T-helper 17 cell (primary cell): ENCODE measurements at regions not wholly inside any gene's neighbourhood (a gene's known extent, or its start where the extent isn't known, plus 50 kb on each side); places are given as distances from the start of the nearest gene placed in this dataset.
A peak's percentile ranks its signal among the peaks of the same experiment; 100 is the strongest.

Experiments used
- ATAC-seq: fragments of 150-1000 bp; cut with Tn5 transposase; 2 replicates; pipeline ENCODE4 v1.10.0; 2021; ENCODE audit warnings: mild to moderate bottlenecking, moderate library complexity
- DNase-seq, 3 donors: peaks; one replicate each; pipeline versions ENCODE4 v3.0.0 to v3.0.0-alpha.2; 2020 to 2021
- H3K9me3 ChIP-seq: one replicate; pipeline ENCODE4 v1.7.0; 2013; ENCODE audit warnings: low read length, mild to moderate bottlenecking; ENCODE audit not compliant: control insufficient read depth, poor library complexity, severe bottlenecking
- H3K27ac Mint-ChIP-seq: one replicate; pipeline ENCODE4 v1.8.0; 2022; ENCODE audit warnings: mild to moderate bottlenecking, moderate library complexity, mixed read lengths
- H3K27me3 Mint-ChIP-seq: one replicate; pipeline ENCODE4 v1.8.0; 2022; ENCODE audit warnings: mixed read lengths
- H3K36me3 Mint-ChIP-seq: one replicate; pipeline ENCODE4 v1.8.0; 2022; ENCODE audit warnings: low read depth, mixed read lengths
- H3K4me1 Mint-ChIP-seq: one replicate; pipeline ENCODE4 v1.8.0; 2022; ENCODE audit warnings: mild to moderate bottlenecking, mixed read lengths
- H3K4me3 Mint-ChIP-seq: one replicate; pipeline ENCODE4 v1.8.0; 2022; ENCODE audit warnings: mild to moderate bottlenecking, moderate library complexity, mixed read lengths

DNA sequence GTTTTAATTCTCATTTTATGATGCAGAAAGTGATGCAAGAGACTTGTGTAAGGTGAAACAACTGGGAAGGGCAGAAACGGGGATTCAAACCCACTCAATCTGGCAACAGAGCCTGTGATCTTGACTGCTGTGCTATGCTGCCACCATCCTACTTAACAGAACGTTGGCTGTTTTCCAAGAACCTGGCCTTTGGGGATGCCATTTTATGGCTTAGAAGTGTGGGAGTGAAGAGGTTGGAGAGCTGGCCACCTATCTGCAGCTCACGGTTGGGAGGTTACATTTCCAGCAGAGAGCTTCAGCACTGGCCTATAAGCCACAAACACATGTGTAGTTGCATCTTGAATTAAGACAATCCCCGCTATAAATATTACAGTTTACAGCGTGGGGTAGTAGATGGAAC lies 235.3 kb downstream of the PRDM2 start:
- Mint-ChIP-seq H3K27me3 (peaks cover 27% of the 10 kb centered on the region), H3K27ac (no peak overlapping the region), H3K36me3 (no peaks in the 10 kb centered on the region), H3K4me3 (no peak overlapping the region), H3K4me1 (no peaks in the 10 kb centered on the region)
- ATAC-seq (no peak), DNase-seq (no peak)
- H3K9me3 ChIP-seq: no peaks in the 10 kb centered on the region

DNA sequence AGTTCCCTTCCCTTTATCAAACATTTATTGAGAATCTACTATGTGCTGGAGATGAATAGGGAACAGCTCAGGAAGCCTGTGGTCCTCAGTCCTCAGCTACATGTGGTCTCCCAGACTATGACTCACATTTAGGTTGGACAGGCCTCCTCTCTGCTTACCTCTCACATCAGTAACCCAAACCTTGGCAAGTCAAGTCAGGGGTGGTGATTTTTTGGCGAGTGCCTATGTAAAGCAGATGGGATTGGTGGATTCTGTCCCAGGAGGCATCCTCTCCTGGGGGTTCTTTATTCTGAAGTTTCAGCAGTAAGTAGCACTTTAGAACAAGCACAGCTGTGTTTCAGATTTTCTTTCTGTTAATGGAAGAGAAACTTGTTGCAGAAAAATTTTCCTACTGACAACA lies 241.3 kb downstream of the PRDM2 start:
- no peaks in the 10 kb centered on the region for H3K4me1 Mint-ChIP-seq
- peaks cover 19% of the 10 kb centered on the region for H3K27me3 Mint-ChIP-seq
- no peak for DNase-seq
- H3K27ac Mint-ChIP-seq: no peak overlapping the region
- no peak overlapping the region for H3K4me3 Mint-ChIP-seq
- peaks cover 4% of the 10 kb centered on the region for H3K36me3 Mint-ChIP-seq
- ATAC-seq: no peak
- no peaks in the 10 kb centered on the region for H3K9me3 ChIP-seq

DNA sequence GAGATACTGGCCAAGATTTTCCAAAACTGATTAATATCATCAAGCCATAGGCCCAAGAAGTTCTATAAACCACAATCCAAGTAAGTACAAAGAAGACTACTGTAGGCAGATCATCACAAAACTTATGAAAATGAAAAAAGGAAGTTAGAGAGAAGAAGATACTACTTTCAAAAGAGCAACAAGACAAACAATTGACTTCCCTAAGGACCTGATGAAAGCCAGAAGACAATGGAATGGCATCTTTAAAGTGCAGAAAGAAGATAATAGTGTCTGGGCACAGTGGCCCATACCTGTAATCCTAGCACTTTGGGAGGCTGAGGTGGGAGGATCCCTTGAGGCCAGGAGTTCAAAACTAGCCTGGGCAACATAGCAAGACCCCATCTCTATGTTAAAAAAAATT lies 243.1 kb downstream of the PRDM2 start:
- H3K4me1 Mint-ChIP-seq: no peaks in the 10 kb centered on the region
- H3K4me3 Mint-ChIP-seq: no peak overlapping the region
- peaks cover 4% of the 10 kb centered on the region for H3K36me3 Mint-ChIP-seq
- ATAC-seq (no peak), DNase-seq (no peak)
- no peak overlapping the region for H3K27ac Mint-ChIP-seq
- no peaks in the 10 kb centered on the region for H3K9me3 ChIP-seq
- H3K27me3 Mint-ChIP-seq: peaks cover 33% of the 10 kb centered on the region

- Mint-ChIP-seq H3K27me3 (peaks cover 19% of the 10 kb centered on the region), H3K36me3 (peaks cover 4% of the 10 kb centered on the region), H3K27ac (no peak overlapping the region), H3K4me1 (no peaks in the 10 kb centered on the region), H3K4me3 (no peak overlapping the region)
- no peaks in the 10 kb centered on the region for H3K9me3 ChIP-seq
- no peak for ATAC-seq
- DNase-seq: no peak
Measured at GRCh38 chr1:13945856-13946255, 245.9 kb downstream of the PRDM2 start.

- ATAC-seq (no peak), DNase-seq (no peak)
- no peak overlapping the region for H3K4me3 Mint-ChIP-seq
- no peak overlapping the region for H3K27ac Mint-ChIP-seq
- H3K27me3 Mint-ChIP-seq: peaks cover 22% of the 10 kb centered on the region
- no peaks in the 10 kb centered on the region for H3K36me3 Mint-ChIP-seq
- H3K9me3 ChIP-seq: no peaks in the 10 kb centered on the region
- no peaks in the 10 kb centered on the region for H3K4me1 Mint-ChIP-seq
Measured at GRCh38 chr1:13947658-13948057, 247.7 kb downstream of the PRDM2 start.

- ATAC-seq (no peak), DNase-seq (no peak)
- H3K4me1 Mint-ChIP-seq: no peaks in the 10 kb centered on the region
- no peak overlapping the region for H3K4me3 Mint-ChIP-seq
- H3K27me3 Mint-ChIP-seq: peaks cover 22% of the 10 kb centered on the region
- H3K9me3 ChIP-seq: no peaks in the 10 kb centered on the region
- H3K27ac Mint-ChIP-seq: no peak overlapping the region
- no peaks in the 10 kb centered on the region for H3K36me3 Mint-ChIP-seq
Measured at GRCh38 chr1:13948396-13948795, 248.4 kb downstream of the PRDM2 start.

- no peak overlapping the region for H3K4me3 Mint-ChIP-seq
- H3K4me1 Mint-ChIP-seq: no peaks in the 10 kb centered on the region
- no peaks in the 10 kb centered on the region for H3K36me3 Mint-ChIP-seq
- DNase-seq (no peak), ATAC-seq (no peak)
- no peak overlapping the region for H3K27ac Mint-ChIP-seq
- peaks cover 22% of the 10 kb centered on the region for H3K27me3 Mint-ChIP-seq
- no peaks in the 10 kb centered on the region for H3K9me3 ChIP-seq
Measured at GRCh38 chr1:13948888-13949391, 249.0 kb downstream of the PRDM2 start.

- DNase-seq (no peak), ATAC-seq (no peak)
- no peaks in the 10 kb centered on the region for H3K36me3 Mint-ChIP-seq
- no peak overlapping the region for H3K4me3 Mint-ChIP-seq
- H3K27me3 Mint-ChIP-seq: peaks cover 22% of the 10 kb centered on the region
- H3K4me1 Mint-ChIP-seq: no peaks in the 10 kb centered on the region
- H3K9me3 ChIP-seq: no peaks in the 10 kb centered on the region
- H3K27ac Mint-ChIP-seq: no peak overlapping the region
Measured at GRCh38 chr1:13949546-13949945, 249.6 kb downstream of the PRDM2 start.

DNA sequence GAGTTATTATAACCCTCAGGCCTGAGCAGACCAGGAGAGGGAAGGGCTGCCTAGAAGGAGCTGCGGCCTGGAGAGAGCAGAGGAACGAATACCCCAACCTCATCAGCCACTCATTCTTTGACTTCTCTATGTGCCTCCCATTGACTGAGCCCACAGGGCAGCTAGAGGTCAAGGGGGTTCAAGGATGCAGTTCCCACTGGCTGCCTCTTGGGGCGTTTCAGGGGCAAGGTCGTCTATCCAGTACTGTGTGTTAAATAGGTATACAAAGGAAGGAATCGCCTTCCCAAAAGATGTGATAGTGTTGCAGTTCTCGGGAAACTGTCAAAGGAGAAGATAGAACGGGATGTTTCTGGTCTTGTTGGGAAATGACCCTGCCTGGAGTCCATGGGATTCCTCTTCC lies 250.6 kb downstream of the PRDM2 start:
- Mint-ChIP-seq H3K27ac (no peak overlapping the region), H3K36me3 (no peaks in the 10 kb centered on the region), H3K27me3 (peaks cover 22% of the 10 kb centered on the region), H3K4me3 (no peak overlapping the region), H3K4me1 (no peaks in the 10 kb centered on the region)
- DNase-seq: no peak
- no peaks in the 10 kb centered on the region for H3K9me3 ChIP-seq
- no peak for ATAC-seq

DNA sequence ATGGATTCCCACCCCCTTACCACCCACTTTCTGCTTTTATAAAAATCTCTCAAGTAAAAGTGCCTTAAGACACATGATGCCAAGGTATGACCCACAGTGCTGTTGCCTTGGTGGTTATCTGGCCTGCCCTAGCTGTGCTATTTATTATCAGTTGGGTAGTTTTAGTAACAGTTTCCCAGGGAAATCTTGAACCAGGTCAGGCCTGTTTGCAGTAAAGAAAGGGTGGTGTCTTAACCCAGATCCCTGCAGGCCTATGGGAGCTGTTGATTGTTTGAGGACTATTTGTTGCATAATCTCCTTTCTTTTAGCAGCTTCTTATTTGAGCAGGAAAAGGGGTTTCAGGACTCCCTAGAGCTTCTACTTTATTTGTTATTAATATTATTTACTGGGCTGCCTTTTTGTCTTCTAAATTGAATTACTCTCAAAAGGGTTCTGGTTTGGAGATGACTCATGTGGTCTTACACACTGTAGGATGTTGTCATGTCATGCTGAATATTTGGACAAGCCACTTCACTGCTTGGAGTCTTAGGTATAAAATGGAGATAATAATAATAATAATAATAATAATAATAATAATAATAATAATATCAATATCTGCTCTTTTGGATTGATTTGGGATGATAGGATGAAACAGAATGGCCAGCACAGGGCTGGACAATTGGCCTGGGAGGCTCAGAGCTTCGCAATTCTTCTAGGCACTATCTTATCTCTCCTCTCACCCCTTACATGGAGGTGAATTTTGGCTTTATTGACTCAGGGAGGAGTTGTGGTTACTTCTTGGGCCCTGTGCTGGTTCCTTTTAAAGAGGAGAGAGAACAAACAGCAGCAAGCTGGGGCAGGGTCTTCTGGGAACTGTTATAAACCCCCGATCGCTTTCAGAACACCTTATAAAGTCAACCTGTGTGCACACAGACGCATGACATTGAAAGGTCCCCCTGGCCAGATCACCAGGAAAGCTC lies 252.1 kb downstream of the PRDM2 start:
- Mint-ChIP-seq H3K27me3 (peaks cover 26% of the 10 kb centered on the region), H3K27ac (no peak overlapping the region), H3K36me3 (no peaks in the 10 kb centered on the region), H3K4me1 (no peaks in the 10 kb centered on the region), H3K4me3 (no peak overlapping the region)
- H3K9me3 ChIP-seq: no peaks in the 10 kb centered on the region
- DNase-seq (no peak), ATAC-seq (no peak)

DNA sequence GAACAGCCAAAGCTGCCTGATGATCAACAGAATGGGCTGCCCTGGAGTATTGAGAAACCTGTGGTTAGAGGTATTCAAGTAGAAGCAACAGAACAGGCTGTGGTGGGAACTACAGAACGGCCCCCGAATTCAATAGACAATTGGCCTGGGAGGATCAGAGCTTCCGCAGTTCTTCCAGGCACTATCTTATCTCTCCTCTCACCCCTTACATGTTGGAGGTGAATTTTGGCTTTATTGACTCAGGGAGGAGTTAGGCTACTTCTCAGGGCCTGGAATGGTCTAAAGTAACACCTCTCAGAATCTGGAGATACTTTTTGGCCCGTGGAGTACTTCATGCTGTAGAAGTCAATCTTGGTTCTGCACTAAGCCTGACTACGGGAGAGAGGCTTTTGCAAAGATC lies 253.0 kb downstream of the PRDM2 start:
- DNase-seq (no peak), ATAC-seq (no peak)
- Mint-ChIP-seq H3K36me3 (no peaks in the 10 kb centered on the region), H3K27me3 (peaks cover 25% of the 10 kb centered on the region), H3K4me1 (no peaks in the 10 kb centered on the region), H3K4me3 (no peak overlapping the region), H3K27ac (no peak overlapping the region)
- H3K9me3 ChIP-seq: no peaks in the 10 kb centered on the region

DNA sequence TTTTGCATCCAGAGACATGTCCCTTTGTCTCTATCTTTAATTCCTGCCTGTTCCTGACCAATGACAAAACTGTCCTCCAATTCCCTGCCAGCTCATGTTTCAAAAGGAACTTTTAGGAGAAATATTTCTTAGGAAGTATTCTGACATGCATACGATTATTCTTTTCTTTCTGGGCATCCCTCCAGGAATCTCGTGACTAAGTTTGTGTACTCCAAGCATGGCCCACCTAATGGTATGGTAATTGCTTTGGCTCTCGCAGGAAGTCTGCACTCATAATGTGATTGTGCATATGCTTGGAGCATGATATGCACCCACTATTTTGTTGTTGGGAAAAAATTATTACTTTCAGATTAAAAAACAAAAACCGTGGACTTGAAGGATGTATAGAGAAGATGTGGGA lies 256.4 kb downstream of the PRDM2 start:
- H3K27ac Mint-ChIP-seq: no peak overlapping the region
- H3K4me3 Mint-ChIP-seq: no peak overlapping the region
- peaks cover 2% of the 10 kb centered on the region for H3K4me1 Mint-ChIP-seq
- H3K27me3 Mint-ChIP-seq: peaks cover 27% of the 10 kb centered on the region
- no peaks in the 10 kb centered on the region for H3K9me3 ChIP-seq
- H3K36me3 Mint-ChIP-seq: no peaks in the 10 kb centered on the region
- no peak for DNase-seq
- no peak for ATAC-seq

- no peaks in the 10 kb centered on the region for H3K36me3 Mint-ChIP-seq
- H3K4me1 Mint-ChIP-seq: peaks cover 2% of the 10 kb centered on the region
- no peak overlapping the region for H3K27ac Mint-ChIP-seq
- no peak overlapping the region for H3K4me3 Mint-ChIP-seq
- peaks cover 65% of the 10 kb centered on the region for H3K27me3 Mint-ChIP-seq
- no peaks in the 10 kb centered on the region for H3K9me3 ChIP-seq
- DNase-seq: peak; percentile 28 to 62 (median 29)
- peak; percentile 64 for ATAC-seq
Measured at GRCh38 chr1:13960375-13960987, 260.5 kb downstream of the PRDM2 start.
